ENCODE measurements at regions not wholly inside any gene's neighbourhood (a gene's known extent, or its start where the extent isn't known, plus 50 kb on each side); places are given as distances from the start of the nearest gene placed in this dataset.

- Mint-ChIP-seq H3K4me1 (peaks cover 3% of the 10 kb centered on the region; the same call in 1 of the 2 replicates), H3K27me3 (ENCODE audit: low read depth) (peaks cover 3% of the 10 kb centered on the region; the same call in 1 of the 2 replicates), H3K36me3 (peaks cover 13% of the 10 kb centered on the region), H3K4me3 (no peak overlapping the region), H3K27ac (no peak overlapping the region), H3K9me3 (peaks cover 31% of the 10 kb centered on the region)
- ATAC-seq (no peak), DNase-seq (ENCODE audit: low spot score) (no peak)
- ChIA-PET POLR2A (no interaction called here), CTCF (no interaction called here)
- TF ChIP-seq USF1 (CRISPR knock-in tag; IDR thresholded peaks at IDR 0.05) (no peak), ELF4 (CRISPR knock-in tag; IDR thresholded peaks at IDR 0.05; ENCODE audit: low read depth) (no peak), E2F5 (CRISPR knock-in tag; IDR thresholded peaks at IDR 0.05) (no peak), ATF2 (CRISPR knock-in tag; IDR thresholded peaks at IDR 0.05; ENCODE audit: borderline replicate concordance, low read depth) (no peak), ZSCAN18 (CRISPR knock-in tag; IDR thresholded peaks at IDR 0.05) (no peak), GRHL2 (CRISPR knock-in tag; IDR thresholded peaks at IDR 0.05; ENCODE audit: insufficient replicate concordance, severe bottlenecking) (no peak), IRF1 (CRISPR knock-in tag; IDR thresholded peaks at IDR 0.05) (no peak), ZBTB21 (CRISPR knock-in tag; IDR thresholded peaks at IDR 0.05; ENCODE audit: borderline replicate concordance) (no peak), PRRX2 (CRISPR knock-in tag; IDR thresholded peaks at IDR 0.05) (no peak), ETV6 (CRISPR knock-in tag; IDR thresholded peaks at IDR 0.05) (no peak), NR3C1 (CRISPR knock-in tag; conservative IDR thresholded peaks at IDR 0.05; ENCODE audit: low read depth) (no peak), GABPB1 (CRISPR knock-in tag; IDR thresholded peaks at IDR 0.05) (no peak)
Measured at GRCh38 chr13:107130566-107130965, 562.6 kb upstream of the ARGLU1 start.

GRCh38 chr13:107124730-107125129 lies 556.8 kb upstream of the ARGLU1 start:
- Mint-ChIP-seq H3K36me3 (peaks cover 13% of the 10 kb centered on the region), H3K4me1 (peaks cover 6% of the 10 kb centered on the region; the same call in 1 of the 2 replicates), H3K27ac (no peak overlapping the region), H3K9me3 (peaks cover 21% of the 10 kb centered on the region), H3K27me3 (ENCODE audit: low read depth) (peaks cover 3% of the 10 kb centered on the region; the same call in 1 of the 2 replicates), H3K4me3 (no peak overlapping the region)
- ATAC-seq = no peak
- DNase-seq (ENCODE audit: low spot score) = no peak
- POLR2A ChIA-PET = no interaction called here
- CTCF ChIA-PET = no interaction called here
- TF ChIP-seq ZNF263 (CRISPR knock-in tag; IDR thresholded peaks at IDR 0.05; ENCODE audit: low read depth) (no peak), ZNF232 (CRISPR knock-in tag; IDR thresholded peaks at IDR 0.05) (no peak), ERG (CRISPR knock-in tag; IDR thresholded peaks at IDR 0.05) (no peak), ZNF121 (CRISPR knock-in tag; IDR thresholded peaks at IDR 0.05) (no peak), AR (CRISPR knock-in tag; IDR thresholded peaks at IDR 0.05) (no peak)
